ENCODE measurements at regions not wholly inside any gene's neighbourhood (a gene's known extent, or its start where the extent isn't known, plus 50 kb on each side); places are given as distances from the start of the nearest gene placed in this dataset.
"Not testable (repeated sequence)": the region's sequence is repeated elsewhere in the genome, so short reads cannot be mapped to it uniquely, and the experiment has no call there.

DNA sequence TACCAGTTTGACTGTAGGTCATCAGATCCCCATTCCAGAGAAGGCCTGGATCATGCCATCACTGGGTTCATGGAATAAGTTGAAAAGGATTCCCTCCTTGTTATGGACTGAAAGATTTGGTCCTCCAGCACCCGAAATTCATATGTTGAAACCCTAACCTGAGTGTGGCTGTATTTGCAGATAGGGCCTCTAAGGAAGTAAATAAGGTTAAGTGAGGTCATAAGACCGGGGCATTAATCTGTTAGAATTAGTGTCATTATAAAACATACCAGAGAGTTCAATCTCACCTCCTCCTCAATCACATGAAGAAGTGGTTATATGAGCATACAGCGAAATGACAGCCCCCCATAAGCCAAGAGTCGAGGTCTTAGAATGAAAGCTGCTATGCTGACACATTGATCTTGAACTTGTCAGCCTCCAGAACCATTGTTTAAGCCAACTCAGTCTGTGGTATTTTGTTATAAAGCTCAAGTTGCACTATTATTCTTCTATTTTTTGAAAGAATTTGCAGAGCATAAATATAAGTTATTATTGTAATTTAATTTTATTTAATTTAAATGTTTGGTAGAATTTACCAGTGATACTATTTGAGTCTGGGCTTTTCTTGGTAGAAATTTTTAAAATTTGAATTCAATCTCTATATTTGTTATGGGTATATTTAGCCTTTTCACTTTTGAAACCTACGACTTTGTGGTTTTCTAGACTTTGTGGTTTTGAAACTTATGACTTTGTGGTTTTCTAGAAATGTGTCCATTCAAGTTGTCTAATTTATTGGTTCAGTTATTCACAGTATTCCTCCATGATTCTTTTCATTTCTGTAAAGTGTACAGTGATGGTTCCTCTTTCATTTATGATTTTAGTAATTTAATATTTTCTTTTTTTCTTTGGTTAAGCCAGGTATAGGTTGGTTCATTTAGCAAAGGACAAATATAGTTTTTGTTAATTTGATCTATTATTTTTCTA lies 1206.7 kb upstream of the CDH2 start:
- peak; percentile 8 for DNase-seq (ENCODE audit: low read depth)

DNA sequence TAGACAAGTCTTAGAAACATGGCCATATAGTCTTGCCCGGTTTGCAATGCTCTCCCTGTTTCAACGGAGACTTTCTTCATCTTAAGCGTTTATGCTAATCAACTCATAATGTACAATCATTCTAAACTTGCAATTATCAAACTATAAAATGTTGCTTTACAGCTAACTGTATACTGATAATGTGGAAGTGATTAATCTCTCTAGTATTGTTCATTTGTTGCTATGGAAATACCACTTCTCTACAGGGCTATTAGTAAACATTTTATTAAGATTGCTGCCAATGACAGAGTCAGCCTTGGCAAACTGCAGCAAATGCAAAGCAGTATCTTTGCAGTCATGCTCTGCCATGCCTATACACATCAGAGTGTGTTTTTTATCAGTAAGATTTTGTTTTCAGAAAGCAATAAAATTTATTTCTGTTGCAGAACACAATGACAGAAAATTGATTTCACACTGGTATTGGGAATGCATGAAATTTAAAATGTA lies 1201.8 kb upstream of the CDH2 start:
- no peak for DNase-seq (ENCODE audit: low read depth)

DNA sequence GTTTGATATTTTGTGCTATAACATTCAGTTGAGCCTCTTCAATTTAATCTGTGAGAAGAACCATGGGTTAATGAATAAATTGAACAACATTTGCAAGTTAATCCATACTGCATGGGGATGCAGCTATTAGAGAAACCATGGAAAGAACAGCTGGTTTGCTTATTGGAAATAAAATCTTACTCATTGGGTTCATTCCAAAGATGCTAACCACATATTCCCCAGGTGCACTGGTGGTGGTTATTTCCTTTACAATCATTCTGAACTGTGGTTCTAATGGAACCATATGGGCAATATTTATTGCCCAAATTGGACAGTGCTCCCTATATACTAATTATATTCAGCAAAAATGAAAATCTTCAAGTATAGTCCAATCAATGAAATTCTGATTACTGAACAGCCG lies 1200.4 kb upstream of the CDH2 start:
- DNase-seq (ENCODE audit: low read depth) = no peak

- DNase-seq (ENCODE audit: low read depth) = no peak
Observed at GRCh38 chr18:29373000-29373399, 1196.1 kb upstream of the CDH2 start.

DNA sequence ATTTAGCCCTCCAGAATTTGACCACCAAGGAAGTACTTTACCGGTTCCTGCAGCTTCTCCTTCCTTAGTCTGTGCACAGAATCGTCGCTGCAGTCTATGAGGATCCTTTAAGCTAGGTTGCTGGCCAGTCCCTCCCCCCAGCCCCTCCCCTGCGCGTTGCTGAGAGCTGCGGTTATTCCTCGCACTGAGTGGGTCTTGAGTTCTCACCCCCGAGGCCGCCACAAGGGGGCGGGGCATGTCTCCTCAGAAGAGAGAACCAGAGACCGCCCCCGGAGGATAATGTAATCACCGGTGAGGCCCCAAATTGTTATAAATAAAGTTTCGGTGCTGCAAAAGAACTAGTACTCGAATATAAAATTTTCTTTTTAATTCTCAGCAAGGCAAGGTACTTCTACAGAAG lies 1184.9 kb upstream of the CDH2 start:
- no peak for DNase-seq (ENCODE audit: low read depth)

GRCh38 chr18:29360659-29361058 lies 1183.7 kb upstream of the CDH2 start:
- DNase-seq (ENCODE audit: low read depth) = peak; percentile 27

DNA sequence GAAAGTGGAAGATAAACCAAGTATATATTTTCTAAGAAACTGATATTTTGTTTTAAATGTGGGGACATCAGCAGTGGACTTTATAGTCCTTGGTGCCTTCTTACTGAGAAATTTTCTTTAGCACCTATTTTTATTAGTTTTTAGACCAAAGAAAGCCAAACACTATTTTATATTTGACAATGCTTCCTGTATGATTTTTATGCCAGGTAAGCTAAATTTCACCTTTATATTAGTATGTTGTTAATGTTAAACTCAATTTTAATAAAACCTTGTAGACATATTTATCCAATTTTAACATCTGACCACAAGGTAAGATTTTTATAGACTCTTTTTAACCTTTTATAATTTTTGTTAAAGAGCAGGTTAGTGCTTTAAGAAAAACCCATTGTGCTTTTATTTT lies 1182.3 kb upstream of the CDH2 start:
- DNase-seq (ENCODE audit: low read depth) = not testable (repeated sequence)

DNA sequence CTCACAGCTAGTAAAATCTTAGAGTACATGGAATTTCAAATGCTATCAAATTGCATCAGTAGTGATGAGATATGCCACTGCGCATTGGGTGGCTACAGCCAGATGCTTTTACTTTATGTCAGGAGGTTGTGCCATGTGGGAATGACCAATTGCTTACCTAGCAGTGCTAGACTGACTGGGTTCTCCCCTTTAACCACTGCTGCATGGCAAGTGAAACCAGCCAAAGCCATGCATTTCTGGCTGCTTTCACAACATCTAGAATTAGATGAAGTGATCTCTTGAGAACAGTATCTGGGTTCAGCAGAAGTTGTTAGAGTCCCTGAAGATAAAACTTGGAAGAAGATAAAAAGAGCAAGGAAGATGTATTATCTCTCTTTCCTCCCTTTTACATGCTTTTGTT lies 1174.2 kb upstream of the CDH2 start:
- DNase-seq (ENCODE audit: low read depth) = no peak

DNA sequence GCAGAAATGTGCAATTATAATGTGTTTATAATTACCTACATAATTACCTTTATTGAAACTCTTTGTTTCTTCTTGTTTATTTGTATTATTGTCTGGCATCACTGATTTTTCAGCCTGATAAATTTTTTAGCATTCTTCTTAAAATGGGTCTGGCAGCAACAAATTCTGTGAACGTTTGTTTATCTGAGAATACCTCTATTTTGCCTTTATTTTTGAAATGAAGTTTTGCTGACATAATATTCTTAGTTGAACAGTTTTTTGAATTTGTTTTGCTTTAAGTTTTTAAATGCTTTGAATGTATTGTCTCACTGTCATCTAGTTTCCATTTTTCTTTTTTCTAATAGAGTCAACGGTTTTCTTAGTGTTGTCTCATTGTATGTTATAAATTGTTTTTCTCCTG lies 1152.0 kb upstream of the CDH2 start:
- DNase-seq (ENCODE audit: low read depth) = no peak

GRCh38 chr18:29326214-29326613 lies 1149.3 kb upstream of the CDH2 start:
- no peak for DNase-seq (ENCODE audit: low read depth)

DNA sequence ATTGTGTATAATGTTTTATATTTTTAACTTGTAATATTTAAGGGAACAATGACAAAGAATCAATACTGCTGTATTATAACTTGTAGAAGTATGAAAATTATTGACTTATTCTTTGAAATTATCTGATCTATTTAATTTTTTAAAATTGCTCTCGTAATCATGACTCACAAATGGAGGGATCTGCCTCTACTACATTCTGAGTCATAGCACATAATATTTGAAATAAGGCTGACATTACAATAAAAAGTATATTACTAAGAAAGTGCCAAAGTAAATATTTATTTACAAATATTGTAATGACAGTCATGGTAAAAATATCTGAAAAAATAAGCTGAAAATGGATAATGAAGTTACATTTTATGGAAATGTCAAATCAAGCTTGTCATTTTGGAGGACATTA lies 1144.6 kb upstream of the CDH2 start:
- no peak for DNase-seq (ENCODE audit: low read depth)

- DNase-seq (ENCODE audit: low read depth) = no peak
Observed at GRCh38 chr18:29313312-29313711, 1136.4 kb upstream of the CDH2 start.

GRCh38 chr18:29311580-29311979 lies 1134.7 kb upstream of the CDH2 start:
- no peak for DNase-seq (ENCODE audit: low read depth)

DNA sequence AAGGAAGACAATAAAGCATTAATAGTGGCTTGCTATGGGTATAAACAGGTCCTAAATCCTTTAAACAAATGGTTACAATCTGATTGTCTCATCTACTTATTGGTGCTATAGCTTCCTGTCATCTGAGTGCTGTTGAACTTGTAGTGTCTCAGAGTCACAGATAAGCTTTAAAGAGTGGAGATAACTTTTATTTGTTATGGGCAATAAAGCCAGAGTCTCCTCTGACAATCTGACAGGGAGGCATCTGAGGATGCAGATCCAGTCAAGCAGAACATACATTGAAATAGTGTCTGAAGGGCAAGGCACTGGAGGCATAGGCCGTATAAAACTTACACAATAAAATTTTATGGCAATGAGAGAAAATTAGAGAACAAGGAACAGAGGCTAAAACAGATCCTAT lies 1132.4 kb upstream of the CDH2 start:
- DNase-seq (ENCODE audit: low read depth) = no peak

- no peak for DNase-seq (ENCODE audit: low read depth)
Observed at GRCh38 chr18:29307982-29308381, 1131.1 kb upstream of the CDH2 start.

- no peak for DNase-seq (ENCODE audit: low read depth)
Observed at GRCh38 chr18:29307231-29307630, 1130.3 kb upstream of the CDH2 start.

DNA sequence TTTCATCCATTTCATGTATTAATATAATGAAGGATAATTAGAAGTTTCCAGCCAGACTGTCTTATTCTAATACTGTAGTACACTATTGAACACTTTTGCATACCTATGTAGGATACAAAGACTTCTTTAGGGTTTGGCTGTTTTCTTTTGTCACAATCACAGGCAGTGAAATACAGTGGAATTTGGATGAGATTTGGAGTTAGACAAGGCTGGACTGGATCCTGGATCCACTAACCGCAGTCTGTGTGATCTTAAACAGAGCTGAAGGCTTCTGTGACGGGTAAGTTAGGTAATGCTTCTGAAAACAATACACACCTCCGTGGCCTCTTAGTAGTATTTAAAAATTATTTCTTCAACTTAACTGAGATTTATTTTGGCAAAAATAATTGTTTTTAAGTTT lies 1128.6 kb upstream of the CDH2 start:
- DNase-seq (ENCODE audit: low read depth) = no peak

DNA sequence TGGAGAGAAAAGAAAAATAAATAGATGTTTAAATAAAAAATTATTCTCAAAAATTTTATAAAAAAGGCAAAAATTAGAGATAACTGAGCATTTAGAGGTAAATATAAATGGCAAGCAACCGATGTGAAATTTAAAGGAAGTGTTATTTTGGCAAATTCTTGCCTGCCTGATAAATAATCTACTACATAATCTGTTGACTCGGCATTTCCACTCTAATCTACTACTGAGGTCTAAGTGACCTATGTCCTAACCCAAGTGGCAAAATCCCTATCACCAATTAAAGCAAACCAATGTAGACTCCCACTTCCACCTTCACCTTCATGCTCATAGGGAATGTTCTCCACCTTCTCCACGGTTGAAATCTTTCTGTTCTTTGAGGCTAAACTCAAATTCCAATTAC lies 1124.1 kb upstream of the CDH2 start:
- no peak for DNase-seq (ENCODE audit: low read depth)

DNA sequence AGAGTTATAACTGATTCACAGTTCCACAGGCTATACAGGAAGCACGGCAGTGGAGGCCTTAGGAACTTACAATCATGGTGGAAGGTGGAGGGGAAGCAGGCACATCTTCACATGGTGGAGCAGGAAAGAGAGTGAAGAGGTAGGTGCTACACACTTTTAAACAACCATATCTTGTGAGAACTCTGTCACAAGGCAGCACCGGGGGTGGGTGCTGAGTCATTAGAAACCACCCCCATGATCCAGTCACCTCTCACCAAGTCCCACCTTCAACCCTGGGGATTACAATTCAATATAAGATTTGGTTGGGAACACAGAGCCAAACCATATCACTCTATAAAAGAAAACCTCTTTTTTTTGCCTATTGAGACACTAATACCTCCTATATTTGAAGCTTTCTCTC lies 1108.5 kb upstream of the CDH2 start:
- no peak for DNase-seq (ENCODE audit: low read depth)

DNA sequence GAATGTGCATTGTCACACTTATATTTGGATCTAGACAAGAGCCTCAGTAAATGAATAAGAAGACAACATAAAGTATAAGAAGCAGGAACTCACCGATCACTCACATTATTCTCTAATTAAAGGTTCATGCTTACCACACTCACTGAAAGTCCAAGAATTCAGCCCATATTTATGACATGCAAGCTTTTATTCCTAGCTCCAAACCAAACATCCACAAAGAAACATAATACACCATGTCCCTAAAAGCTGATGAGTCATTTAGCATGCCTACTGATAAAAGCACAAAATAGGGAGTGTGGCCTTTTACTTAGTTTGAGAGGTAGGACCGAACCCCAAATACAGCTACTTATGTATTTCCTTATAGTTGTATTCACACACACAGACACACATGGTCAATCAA lies 1094.6 kb upstream of the CDH2 start:
- no peak for DNase-seq (ENCODE audit: low read depth)

GRCh38 chr18:29259838-29260237 lies 1082.9 kb upstream of the CDH2 start:
- no peak for DNase-seq (ENCODE audit: low read depth)

- DNase-seq (ENCODE audit: low read depth) = no peak
Observed at GRCh38 chr18:29254123-29254522, 1077.2 kb upstream of the CDH2 start.

- peak; percentile 4 for DNase-seq (ENCODE audit: low read depth)
Observed at GRCh38 chr18:29251681-29252080, 1074.8 kb upstream of the CDH2 start.

- no peak for DNase-seq (ENCODE audit: low read depth)
Observed at GRCh38 chr18:29250843-29251242, 1073.9 kb upstream of the CDH2 start.
